Endothelial cell (in vitro differentiated cells): ENCODE measurements at regions not wholly inside any gene's neighbourhood (a gene's known extent, or its start where the extent isn't known, plus 50 kb on each side); places are given as distances from the start of the nearest gene placed in this dataset.

Experiments
- DNase-seq: peaks from one replicate; pipeline ENCODE4 v3.0.0; 2021; ENCODE audit warnings: low spot score
- H3K27ac Mint-ChIP-seq: one replicate; pipeline ENCODE4 v1.8.0; 2021; ENCODE audit warnings: mixed read lengths, inconsistent platforms; ENCODE audit not compliant: unreplicated experiment
- H3K27me3 Mint-ChIP-seq: one replicate; pipeline ENCODE4 v1.8.0; 2021; ENCODE audit warnings: mild to moderate bottlenecking, moderate library complexity, mixed read lengths, inconsistent platforms; ENCODE audit not compliant: unreplicated experiment
- H3K36me3 Mint-ChIP-seq: one replicate; pipeline ENCODE4 v1.8.0; 2021; ENCODE audit warnings: mild to moderate bottlenecking, low read depth, mixed read lengths, inconsistent platforms; ENCODE audit not compliant: unreplicated experiment
- H3K4me1 Mint-ChIP-seq: one replicate; pipeline ENCODE4 v1.8.0; 2021; ENCODE audit warnings: mild to moderate bottlenecking, mixed read lengths, inconsistent platforms; ENCODE audit not compliant: unreplicated experiment
- H3K4me3 Mint-ChIP-seq: one replicate; pipeline ENCODE4 v1.8.0; 2021; ENCODE audit warnings: mild to moderate bottlenecking, mixed read lengths, inconsistent platforms; ENCODE audit not compliant: unreplicated experiment
- H3K9me3 Mint-ChIP-seq: one replicate; pipeline ENCODE4 v1.8.0; 2021; ENCODE audit warnings: mixed read lengths, inconsistent platforms; ENCODE audit not compliant: unreplicated experiment
- CTCF ChIP-seq: fragments of 200-600 bp; sonication (generic); IDR thresholded peaks from one replicate; pipeline ENCODE4 v1.5.0; 2021; ENCODE audit warnings: antibody characterized with exemption; ENCODE audit not compliant: unreplicated experiment

- Mint-ChIP-seq H3K9me3 (no peaks in the 10 kb centered on the region), H3K36me3 (no peaks in the 10 kb centered on the region), H3K27ac (no peak overlapping the region), H3K4me1 (peaks cover 31% of the 10 kb centered on the region), H3K4me3 (no peak overlapping the region), H3K27me3 (peaks cover 8% of the 10 kb centered on the region)
- TF ChIP-seq CTCF = no peak
- peak; percentile 40 for DNase-seq
These were observed 53.1 kb upstream of the HMCN1 start for GRCh38 chr1:185681034-185681633.

- Mint-ChIP-seq H3K36me3 (no peaks in the 10 kb centered on the region), H3K9me3 (no peaks in the 10 kb centered on the region), H3K4me1 (peaks cover 34% of the 10 kb centered on the region), H3K27me3 (peaks cover 8% of the 10 kb centered on the region), H3K27ac (no peak overlapping the region), H3K4me3 (peak overlapping the region; percentile 19)
- TF ChIP-seq CTCF = no peak
- DNase-seq = no peak
These were observed 53.7 kb upstream of the HMCN1 start for GRCh38 chr1:185680453-185680852.

GRCh38 chr1:185679220-185679619, 55.0 kb upstream of the HMCN1 start:
- no peak for TF ChIP-seq CTCF
- no peak for DNase-seq
- H3K4me1 Mint-ChIP-seq = peaks cover 45% of the 10 kb centered on the region
- H3K36me3 Mint-ChIP-seq = no peaks in the 10 kb centered on the region
- H3K4me3 Mint-ChIP-seq = no peak overlapping the region
- H3K9me3 Mint-ChIP-seq = no peaks in the 10 kb centered on the region
- H3K27me3 Mint-ChIP-seq = peaks cover 8% of the 10 kb centered on the region
- no peak overlapping the region for H3K27ac Mint-ChIP-seq

- no peaks in the 10 kb centered on the region for H3K36me3 Mint-ChIP-seq
- H3K27ac Mint-ChIP-seq = no peak overlapping the region
- H3K27me3 Mint-ChIP-seq = peaks cover 7% of the 10 kb centered on the region
- H3K9me3 Mint-ChIP-seq = no peaks in the 10 kb centered on the region
- peaks cover 59% of the 10 kb centered on the region for H3K4me1 Mint-ChIP-seq
- no peak overlapping the region for H3K4me3 Mint-ChIP-seq
- no peak for DNase-seq
- TF ChIP-seq CTCF = no peak
These were observed 57.2 kb upstream of the HMCN1 start for GRCh38 chr1:185676969-185677368.

- Mint-ChIP-seq H3K4me1 (peaks cover 38% of the 10 kb centered on the region), H3K4me3 (peak overlapping the region; percentile 2), H3K36me3 (no peaks in the 10 kb centered on the region), H3K27me3 (no peaks in the 10 kb centered on the region), H3K9me3 (no peaks in the 10 kb centered on the region), H3K27ac (peak overlapping the region; percentile 61)
- no peak for TF ChIP-seq CTCF
- DNase-seq = no peak
These were observed 60.0 kb upstream of the HMCN1 start for GRCh38 chr1:185674201-185674600.
